Astrocyte (in vitro differentiated cells and primary cell): ENCODE measurements at regions not wholly inside any gene's neighbourhood (a gene's known extent, or its start where the extent isn't known, plus 50 kb on each side); places are given as distances from the start of the nearest gene placed in this dataset.

Source experiments
- EZH2 ChIP-seq: IDR thresholded peaks from 2 replicates; pipeline ENCODE4 v1.6.1; 2012; ENCODE audit warnings: mild to moderate bottlenecking, low read length, inconsistent platforms; ENCODE audit not compliant: insufficient read depth
- TF ChIP-seq, protein P1 (sequence below): IDR thresholded peaks from 2 replicates; pipeline ENCODE4 v1.5.1; 2011; ENCODE audit warnings: low read depth, mild to moderate bottlenecking, inconsistent platforms, low read length, moderate library complexity; ENCODE audit not compliant: insufficient read depth

DNA sequence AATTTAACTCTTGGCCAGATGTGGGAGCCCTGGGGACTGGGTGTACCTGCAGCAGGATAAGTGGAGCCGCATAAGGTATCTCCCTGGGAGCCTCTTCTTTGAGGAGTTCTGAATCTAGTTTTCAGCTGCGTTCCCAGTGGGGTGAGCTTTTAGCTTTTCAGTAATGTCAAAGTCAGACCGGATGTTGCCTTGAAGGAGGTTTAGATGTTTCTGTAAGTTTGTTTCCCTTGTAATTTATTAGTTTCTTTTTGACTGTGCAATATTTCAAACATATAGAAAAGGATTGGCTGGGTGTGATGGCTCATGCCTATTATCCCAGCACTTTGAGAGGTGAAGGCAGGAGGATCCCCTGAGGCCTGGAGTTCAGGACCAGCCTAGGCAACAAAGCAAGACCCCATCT is 98.6 kb upstream of the EEF2KMT start:
- TF ChIP-seq, protein P1, sequence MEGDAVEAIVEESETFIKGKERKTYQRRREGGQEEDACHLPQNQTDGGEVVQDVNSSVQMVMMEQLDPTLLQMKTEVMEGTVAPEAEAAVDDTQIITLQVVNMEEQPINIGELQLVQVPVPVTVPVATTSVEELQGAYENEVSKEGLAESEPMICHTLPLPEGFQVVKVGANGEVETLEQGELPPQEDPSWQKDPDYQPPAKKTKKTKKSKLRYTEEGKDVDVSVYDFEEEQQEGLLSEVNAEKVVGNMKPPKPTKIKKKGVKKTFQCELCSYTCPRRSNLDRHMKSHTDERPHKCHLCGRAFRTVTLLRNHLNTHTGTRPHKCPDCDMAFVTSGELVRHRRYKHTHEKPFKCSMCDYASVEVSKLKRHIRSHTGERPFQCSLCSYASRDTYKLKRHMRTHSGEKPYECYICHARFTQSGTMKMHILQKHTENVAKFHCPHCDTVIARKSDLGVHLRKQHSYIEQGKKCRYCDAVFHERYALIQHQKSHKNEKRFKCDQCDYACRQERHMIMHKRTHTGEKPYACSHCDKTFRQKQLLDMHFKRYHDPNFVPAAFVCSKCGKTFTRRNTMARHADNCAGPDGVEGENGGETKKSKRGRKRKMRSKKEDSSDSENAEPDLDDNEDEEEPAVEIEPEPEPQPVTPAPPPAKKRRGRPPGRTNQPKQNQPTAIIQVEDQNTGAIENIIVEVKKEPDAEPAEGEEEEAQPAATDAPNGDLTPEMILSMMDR = no peak
- TF ChIP-seq EZH2 = no peak
